Epithelial cell of proximal tubule (primary cell): ENCODE measurements at regions not wholly inside any gene's neighbourhood (a gene's known extent, or its start where the extent isn't known, plus 50 kb on each side); places are given as distances from the start of the nearest gene placed in this dataset.

ENCODE experiments used
- DNase-seq: peaks from one replicate; pipeline ENCODE4 v3.0.0-alpha.2; 2011; ENCODE audit warnings: low read depth
- H3K4me3 ChIP-seq: 2 replicates; pipeline ENCODE4 v1.5.1; 2011; ENCODE audit warnings: low read depth, mild to moderate bottlenecking, low read length
- TF ChIP-seq, protein P1 (sequence below): conservative IDR thresholded peaks from 2 replicates; pipeline ENCODE4 v1.5.1; 2012; ENCODE audit warnings: low read depth, mild to moderate bottlenecking, low read length

DNA sequence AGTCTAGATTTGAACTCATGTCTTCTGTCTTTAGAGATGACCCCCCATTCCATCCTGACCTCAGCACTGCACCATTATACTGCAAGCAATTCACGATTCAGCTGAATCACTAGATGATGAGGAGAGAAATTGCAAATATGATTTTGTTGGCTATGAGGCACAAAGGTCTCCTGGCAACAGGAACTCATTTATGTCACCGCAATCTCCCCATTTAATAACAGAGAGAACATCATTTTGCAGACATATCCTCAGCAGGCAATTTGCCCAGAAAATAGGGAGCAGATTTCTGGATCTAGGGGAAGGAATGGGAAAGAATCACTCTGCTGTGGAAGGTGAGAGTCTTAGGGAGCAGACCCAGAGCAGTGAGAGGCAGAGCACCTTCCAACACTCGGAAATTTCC lies 303.0 kb downstream of the PAX1 start:
- no peak for DNase-seq
- TF ChIP-seq, protein P1, sequence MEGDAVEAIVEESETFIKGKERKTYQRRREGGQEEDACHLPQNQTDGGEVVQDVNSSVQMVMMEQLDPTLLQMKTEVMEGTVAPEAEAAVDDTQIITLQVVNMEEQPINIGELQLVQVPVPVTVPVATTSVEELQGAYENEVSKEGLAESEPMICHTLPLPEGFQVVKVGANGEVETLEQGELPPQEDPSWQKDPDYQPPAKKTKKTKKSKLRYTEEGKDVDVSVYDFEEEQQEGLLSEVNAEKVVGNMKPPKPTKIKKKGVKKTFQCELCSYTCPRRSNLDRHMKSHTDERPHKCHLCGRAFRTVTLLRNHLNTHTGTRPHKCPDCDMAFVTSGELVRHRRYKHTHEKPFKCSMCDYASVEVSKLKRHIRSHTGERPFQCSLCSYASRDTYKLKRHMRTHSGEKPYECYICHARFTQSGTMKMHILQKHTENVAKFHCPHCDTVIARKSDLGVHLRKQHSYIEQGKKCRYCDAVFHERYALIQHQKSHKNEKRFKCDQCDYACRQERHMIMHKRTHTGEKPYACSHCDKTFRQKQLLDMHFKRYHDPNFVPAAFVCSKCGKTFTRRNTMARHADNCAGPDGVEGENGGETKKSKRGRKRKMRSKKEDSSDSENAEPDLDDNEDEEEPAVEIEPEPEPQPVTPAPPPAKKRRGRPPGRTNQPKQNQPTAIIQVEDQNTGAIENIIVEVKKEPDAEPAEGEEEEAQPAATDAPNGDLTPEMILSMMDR, result no peak
- no peak overlapping the region for H3K4me3 ChIP-seq

DNA sequence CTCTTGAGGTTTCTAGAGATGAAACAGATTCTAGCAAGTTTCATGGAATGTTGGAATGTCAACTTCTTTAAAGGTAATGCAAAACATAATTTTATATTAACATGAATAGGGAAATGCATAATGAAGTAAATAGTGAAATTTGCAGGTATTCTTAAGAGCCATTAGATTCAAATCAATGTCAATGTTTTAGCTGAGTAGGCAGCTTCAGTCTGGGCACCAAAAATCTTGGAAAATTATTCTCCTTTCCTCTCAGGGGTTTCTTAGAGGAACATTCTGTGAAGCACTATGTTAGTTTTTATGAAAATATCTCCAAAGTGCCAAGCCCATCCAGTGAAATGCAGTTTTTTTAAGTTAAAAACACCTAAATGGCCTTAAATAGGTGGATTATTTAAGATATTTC lies 300.8 kb downstream of the PAX1 start:
- TF ChIP-seq, protein P1, result no peak
- DNase-seq, result no peak
- no peak overlapping the region for H3K4me3 ChIP-seq

DNA sequence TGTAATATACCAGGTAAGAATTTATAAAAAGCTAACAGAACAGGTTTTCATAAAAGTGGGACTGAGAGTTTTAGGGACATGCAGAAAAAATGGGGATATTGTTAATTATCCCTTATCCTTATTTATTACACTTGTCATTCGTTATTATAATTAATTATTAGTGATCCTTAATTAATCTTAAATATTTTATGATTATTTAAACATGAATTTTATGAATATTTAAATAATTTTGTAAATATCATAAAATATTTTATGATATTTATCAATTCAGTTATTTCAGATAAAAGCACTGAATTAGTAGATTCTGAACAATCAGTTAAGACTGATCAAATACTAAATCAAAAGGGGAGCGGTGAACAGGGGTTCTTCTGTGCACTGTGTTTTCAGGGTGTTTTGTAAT lies 300.1 kb downstream of the PAX1 start:
- TF ChIP-seq, protein P1, result no peak
- no peak overlapping the region for H3K4me3 ChIP-seq
- DNase-seq, result no peak

DNA sequence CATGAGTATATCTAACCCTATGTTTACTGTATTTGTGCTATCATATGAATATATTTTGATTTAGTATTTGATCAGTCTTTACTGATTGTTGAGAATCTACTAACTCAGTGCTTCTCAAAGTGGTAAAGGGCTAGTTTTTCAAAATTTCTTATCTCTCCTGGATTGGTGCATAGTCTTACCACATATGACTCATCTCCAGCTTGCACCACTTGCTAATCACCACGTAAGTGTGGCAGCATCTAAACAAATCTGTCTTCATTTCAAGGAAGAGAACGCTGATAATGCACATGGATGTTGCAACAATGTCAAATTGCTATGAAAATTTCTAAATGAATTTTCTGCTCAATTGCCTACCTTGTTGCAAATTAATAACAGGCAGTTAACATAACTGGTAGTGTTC lies 299.5 kb downstream of the PAX1 start:
- no peak overlapping the region for H3K4me3 ChIP-seq
- TF ChIP-seq, protein P1, result no peak
- DNase-seq, result no peak

DNA sequence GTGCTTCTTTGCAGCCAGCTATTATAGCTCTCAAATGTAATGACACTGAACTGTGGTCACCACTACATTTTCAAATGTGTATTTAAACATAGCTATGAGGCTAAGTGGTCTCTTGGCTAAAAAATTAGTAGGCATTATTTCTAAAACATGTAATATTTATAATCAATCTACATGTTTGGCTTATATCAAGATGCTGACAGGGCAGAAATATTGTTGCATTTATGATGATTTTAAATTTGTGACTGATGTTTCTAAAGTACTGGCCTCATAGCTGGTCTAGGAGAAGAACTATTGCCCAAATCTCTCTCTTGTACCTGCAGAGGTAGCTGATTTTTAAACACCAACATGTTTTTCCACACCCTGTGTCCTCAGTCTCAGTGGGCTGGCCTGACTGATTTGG lies 298.2 kb downstream of the PAX1 start:
- no peak overlapping the region for H3K4me3 ChIP-seq
- no peak for DNase-seq
- TF ChIP-seq, protein P1, result no peak

DNA sequence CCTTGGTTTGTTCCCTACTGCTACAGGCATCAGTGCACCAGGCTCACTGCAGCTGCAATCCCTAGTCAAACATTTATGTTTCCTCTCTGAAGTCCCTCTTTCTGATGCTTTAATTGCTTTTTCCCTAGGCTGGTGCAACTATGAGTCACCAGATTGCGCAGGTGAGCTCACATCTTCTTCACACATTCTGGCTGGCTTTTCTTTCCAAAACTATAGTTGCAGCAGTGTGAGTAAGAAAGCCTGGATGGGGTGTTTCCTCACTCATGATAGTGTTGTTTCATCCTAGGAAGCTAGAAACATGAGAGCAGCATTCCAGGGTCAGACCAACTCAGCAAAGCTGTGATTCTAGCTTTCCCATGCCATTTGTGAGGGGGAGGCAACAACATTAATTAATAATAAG lies 296.4 kb downstream of the PAX1 start:
- no peak overlapping the region for H3K4me3 ChIP-seq
- no peak for DNase-seq
- TF ChIP-seq, protein P1, result no peak

DNA sequence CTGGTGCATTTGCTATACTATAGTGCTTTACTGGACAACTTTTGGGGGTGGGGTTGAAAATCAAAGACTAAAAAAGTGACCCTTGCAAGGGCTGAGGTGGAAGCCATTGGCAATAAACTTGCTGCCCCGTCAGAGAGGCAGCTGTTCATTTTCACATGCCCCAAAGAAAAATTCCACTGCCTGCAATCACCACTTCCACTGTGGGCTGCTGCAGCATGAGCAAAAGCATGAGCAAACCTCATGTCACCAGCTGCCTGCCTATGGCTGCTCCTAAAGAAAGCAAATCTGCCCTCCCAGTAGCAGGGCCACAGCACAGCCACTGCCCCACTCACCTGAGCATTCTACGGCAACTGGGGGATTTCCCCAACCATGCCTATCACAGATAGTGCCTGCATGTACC lies 290.0 kb downstream of the PAX1 start:
- TF ChIP-seq, protein P1, result no peak
- DNase-seq, result no peak
- no peak overlapping the region for H3K4me3 ChIP-seq
